ENCODE measurements at regions not wholly inside any gene's neighbourhood (a gene's known extent, or its start where the extent isn't known, plus 50 kb on each side); places are given as distances from the start of the nearest gene placed in this dataset.

GRCh38 chr21:35386491-35387079, 337.5 kb upstream of the RUNX1 start:
- TF ChIP-seq CTCF (conservative IDR thresholded peaks at IDR 0.05; ENCODE audit: low read length) (no peak), EZH2phosphoT487 (IDR thresholded peaks at IDR 0.05; ENCODE audit: borderline replicate concordance) (no peak)
